Calu3 (cell line): ENCODE measurements at regions not wholly inside any gene's neighbourhood (a gene's known extent, or its start where the extent isn't known, plus 50 kb on each side); places are given as distances from the start of the nearest gene placed in this dataset.

Source experiments
- BruUV-seq: library from RNA; stranded (reverse); fragments of 400-500 nt; replicated peaks from 2 replicates; lab custom pipeline; 2021; lab: Mats Ljungman, UMichigan
- CTCF ChIA-PET: fragments of 300-600 bp; sonication (Branson Sonifier 250); formaldehyde crosslinking; loops from one replicate; lab custom pipeline; 2022; ENCODE audit warnings: antibody characterized with exemption; lab: Charles Lee
- DNase-seq: peaks from one replicate; pipeline ENCODE4 v3.0.0; 2022
- H3K27ac Mint-ChIP-seq: one replicate; pipeline ENCODE4 v1.8.0; 2022; ENCODE audit warnings: mixed read lengths; ENCODE audit not compliant: unreplicated experiment
- H3K27me3 Mint-ChIP-seq: one replicate; pipeline ENCODE4 v1.8.0; 2022; ENCODE audit warnings: mixed read lengths; ENCODE audit not compliant: unreplicated experiment
- H3K36me3 Mint-ChIP-seq: one replicate; pipeline ENCODE4 v1.8.0; 2022; ENCODE audit warnings: mild to moderate bottlenecking, moderate library complexity, mixed read lengths; ENCODE audit not compliant: insufficient read depth, unreplicated experiment
- H3K4me1 Mint-ChIP-seq: one replicate; pipeline ENCODE4 v1.8.0; 2022; ENCODE audit warnings: mild to moderate bottlenecking, low read depth, mixed read lengths; ENCODE audit not compliant: unreplicated experiment
- H3K4me3 Mint-ChIP-seq: one replicate; pipeline ENCODE4 v1.8.0; 2022; ENCODE audit warnings: mild to moderate bottlenecking, low read depth, moderate library complexity, mixed read lengths; ENCODE audit not compliant: unreplicated experiment
- H3K9me3 Mint-ChIP-seq: one replicate; pipeline ENCODE4 v1.8.0; 2022; ENCODE audit warnings: low read depth, mixed read lengths; ENCODE audit not compliant: unreplicated experiment
- CTCF ChIP-seq: fragments of 200-600 bp; IDR thresholded peaks from one replicate; pipeline ENCODE4 v1.8.0; 2022; ENCODE audit warnings: antibody characterized with exemption; ENCODE audit not compliant: unreplicated experiment
- intact Hi-C: fragments of 100-400 bp; cut with micrococcal nuclease; formaldehyde crosslinking; loops from one replicate; pipeline ENCODE4 v1.10.0; 2022; ENCODE audit not compliant: unreplicated experiment

- no TSS peak for BruUV-seq
- no peak for DNase-seq
- Mint-ChIP-seq H3K4me3 (no peak overlapping the region), H3K9me3 (no peaks in the 10 kb centered on the region), H3K27ac (no peak overlapping the region), H3K4me1 (peaks cover 16% of the 10 kb centered on the region), H3K27me3 (peaks cover 17% of the 10 kb centered on the region), H3K36me3 (no peaks in the 10 kb centered on the region)
- CTCF ChIA-PET, result no interaction called here
- intact Hi-C loops, result no loop called here
- TF ChIP-seq CTCF, result no peak
Measured at GRCh38 chr5:68793074-68793473, 300.7 kb upstream of the SLC30A5 start.

GRCh38 chr5:68793993-68794392 lies 299.8 kb upstream of the SLC30A5 start:
- H3K27ac Mint-ChIP-seq, result no peak overlapping the region
- H3K36me3 Mint-ChIP-seq, result no peaks in the 10 kb centered on the region
- H3K4me3 Mint-ChIP-seq, result no peak overlapping the region
- peaks cover 17% of the 10 kb centered on the region for H3K27me3 Mint-ChIP-seq
- CTCF ChIA-PET, result no interaction called here
- H3K9me3 Mint-ChIP-seq, result no peaks in the 10 kb centered on the region
- peaks cover 16% of the 10 kb centered on the region for H3K4me1 Mint-ChIP-seq
- BruUV-seq, result no TSS peak
- no peak for DNase-seq
- intact Hi-C loops, result no loop called here
- no peak for TF ChIP-seq CTCF

GRCh38 chr5:68795190-68795589 lies 298.6 kb upstream of the SLC30A5 start:
- no peaks in the 10 kb centered on the region for H3K9me3 Mint-ChIP-seq
- no peaks in the 10 kb centered on the region for H3K36me3 Mint-ChIP-seq
- intact Hi-C loops, result no loop called here
- H3K27ac Mint-ChIP-seq, result no peak overlapping the region
- CTCF ChIA-PET, result no interaction called here
- H3K4me3 Mint-ChIP-seq, result no peak overlapping the region
- peaks cover 17% of the 10 kb centered on the region for H3K27me3 Mint-ChIP-seq
- H3K4me1 Mint-ChIP-seq, result peaks cover 16% of the 10 kb centered on the region
- BruUV-seq, result no TSS peak
- no peak for TF ChIP-seq CTCF
- DNase-seq, result no peak

GRCh38 chr5:68798877-68799843 lies 294.7 kb upstream of the SLC30A5 start:
- H3K4me1 Mint-ChIP-seq, result no peaks in the 10 kb centered on the region
- intact Hi-C loops, result no loop called here
- H3K9me3 Mint-ChIP-seq, result no peaks in the 10 kb centered on the region

More at GRCh38 chr5:68798877-68799843, 294.7 kb upstream of the SLC30A5 start:
- Mint-ChIP-seq H3K4me3 (no peak overlapping the region), H3K36me3 (no peaks in the 10 kb centered on the region), H3K27me3 (peaks cover 17% of the 10 kb centered on the region), H3K27ac (no peak overlapping the region)
- no peak for TF ChIP-seq CTCF
- CTCF ChIA-PET, result no interaction called here
- DNase-seq, result no peak
- no TSS peak for BruUV-seq
